Activated T-helper 1 cell treated with anti-CD3 and anti-CD28 coated beads, Interleukin-12 subunit alpha, Interleukin-12 subunit beta, Interleukin-2, Interleukin-4 antibody, amounts not matched to agents 30 ng/mL and 10 ng/mL and 1 ng/mL, durations not matched to agents 14 hours and 24 hours and 36 hours (primary cell): ENCODE measurements at regions not wholly inside any gene's neighbourhood (a gene's known extent, or its start where the extent isn't known, plus 50 kb on each side); places are given as distances from the start of the nearest gene placed in this dataset.
A peak's percentile ranks its signal among the peaks of the same experiment; 100 is the strongest.

Experiments used
- DNase-seq: peaks from one replicate; pipeline ENCODE4 v3.0.0; 2021; ENCODE audit warnings: low spot score
- H3K27ac Mint-ChIP-seq: one replicate; pipeline ENCODE4 v1.8.0; 2021; ENCODE audit warnings: mild to moderate bottlenecking, mixed read lengths
- H3K27me3 Mint-ChIP-seq: one replicate; pipeline ENCODE4 v1.8.0; 2022; ENCODE audit warnings: mild to moderate bottlenecking, moderate library complexity, mixed read lengths; ENCODE audit not compliant: insufficient read depth
- H3K36me3 Mint-ChIP-seq: one replicate; pipeline ENCODE4 v1.8.0; 2021; ENCODE audit warnings: low read depth, mixed read lengths
- H3K4me1 Mint-ChIP-seq: one replicate; pipeline ENCODE4 v1.8.0; 2021; ENCODE audit warnings: low read depth, mixed read lengths
- H3K4me3 Mint-ChIP-seq: one replicate; pipeline ENCODE4 v1.8.0; 2021; ENCODE audit warnings: mild to moderate bottlenecking, moderate library complexity, mixed read lengths
- H3K9me3 Mint-ChIP-seq: one replicate; pipeline ENCODE4 v1.8.0; 2021; ENCODE audit warnings: mixed read lengths
- intact Hi-C: fragments of 100-400 bp; cut with micrococcal nuclease; formaldehyde crosslinking; loops from one replicate; pipeline ENCODE4 v1.15.1; 2024

GRCh38 chr1:96357141-96357765, 364.3 kb upstream of the PTBP2 start:
- DNase-seq: no peak
- Mint-ChIP-seq H3K27ac (no peak overlapping the region), H3K4me1 (peaks cover 5% of the 10 kb centered on the region), H3K36me3 (peaks cover 3% of the 10 kb centered on the region), H3K27me3 (no peaks in the 10 kb centered on the region), H3K4me3 (no peak overlapping the region), H3K9me3 (peaks cover 3% of the 10 kb centered on the region)
- intact Hi-C loops: no loop called here

- Mint-ChIP-seq H3K27ac (no peak overlapping the region), H3K4me3 (no peak overlapping the region), H3K27me3 (no peaks in the 10 kb centered on the region), H3K36me3 (peaks cover 3% of the 10 kb centered on the region), H3K9me3 (peaks cover 3% of the 10 kb centered on the region), H3K4me1 (peaks cover 11% of the 10 kb centered on the region)
- no peak for DNase-seq
- intact Hi-C loops: no loop called here
These were observed 363.5 kb upstream of the PTBP2 start for GRCh38 chr1:96358057-96358456.

- Mint-ChIP-seq H3K4me1 (peaks cover 12% of the 10 kb centered on the region), H3K36me3 (peaks cover 3% of the 10 kb centered on the region), H3K4me3 (no peak overlapping the region), H3K9me3 (peaks cover 3% of the 10 kb centered on the region), H3K27ac (no peak overlapping the region), H3K27me3 (no peaks in the 10 kb centered on the region)
- intact Hi-C loops: no loop called here
- DNase-seq: no peak
These were observed 361.4 kb upstream of the PTBP2 start for GRCh38 chr1:96360036-96360795.

DNA sequence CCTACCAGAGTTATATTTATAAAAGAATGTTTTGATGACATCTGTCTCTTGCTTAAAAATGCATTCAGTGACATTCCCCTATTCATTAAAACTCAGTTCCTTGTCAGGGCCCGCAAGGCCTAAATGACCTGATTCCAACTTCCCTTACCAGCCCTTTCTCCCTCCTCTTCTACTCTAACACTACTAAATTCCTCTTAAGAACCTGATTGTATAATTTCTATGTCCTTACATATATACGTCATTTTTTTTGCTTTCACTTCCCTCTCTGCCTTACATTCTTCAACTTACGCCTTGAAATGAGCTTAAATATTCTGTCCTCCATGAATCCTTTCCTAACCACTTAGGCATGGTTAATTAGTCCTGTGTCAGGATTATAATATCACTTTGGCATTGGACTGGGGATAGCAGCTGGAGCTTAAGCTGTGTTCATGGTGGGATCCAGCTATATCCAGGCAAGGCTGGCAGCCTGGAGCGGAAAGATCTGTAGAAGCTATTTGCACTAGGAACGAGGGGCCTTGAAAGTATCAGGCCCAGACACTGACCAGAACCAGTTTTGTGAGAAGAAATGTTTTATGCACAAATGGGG, 360.2 kb upstream of the PTBP2 start:
- H3K27me3 Mint-ChIP-seq: no peaks in the 10 kb centered on the region
- intact Hi-C loops: no loop called here
- no peak overlapping the region for H3K4me3 Mint-ChIP-seq
- H3K36me3 Mint-ChIP-seq: peaks cover 3% of the 10 kb centered on the region
- DNase-seq: no peak
- no peak overlapping the region for H3K27ac Mint-ChIP-seq
- peaks cover 12% of the 10 kb centered on the region for H3K4me1 Mint-ChIP-seq
- peaks cover 3% of the 10 kb centered on the region for H3K9me3 Mint-ChIP-seq

DNA sequence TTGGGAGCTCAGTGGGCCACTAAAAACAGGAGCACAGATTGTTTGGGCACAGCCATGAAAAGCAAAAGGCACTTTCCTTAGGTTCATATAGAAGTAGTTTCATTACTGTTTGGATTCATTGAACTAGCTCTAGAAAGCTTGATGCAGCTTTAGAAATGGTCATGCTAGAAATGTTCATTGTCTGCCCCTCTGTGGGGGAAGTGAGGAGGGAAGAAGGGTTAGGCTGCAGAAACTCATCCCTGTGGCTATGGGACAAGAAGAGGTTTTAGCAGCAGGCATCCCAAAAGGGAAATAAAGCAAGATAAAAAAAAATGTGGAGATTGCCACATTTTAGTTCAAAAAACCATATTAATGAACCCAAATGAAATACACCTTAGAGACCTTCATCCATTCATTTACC, 359.6 kb upstream of the PTBP2 start:
- no peak overlapping the region for H3K27ac Mint-ChIP-seq
- peaks cover 12% of the 10 kb centered on the region for H3K4me1 Mint-ChIP-seq
- peaks cover 3% of the 10 kb centered on the region for H3K36me3 Mint-ChIP-seq
- intact Hi-C loops: no loop called here
- H3K27me3 Mint-ChIP-seq: no peaks in the 10 kb centered on the region
- peaks cover 3% of the 10 kb centered on the region for H3K9me3 Mint-ChIP-seq
- H3K4me3 Mint-ChIP-seq: no peak overlapping the region
- no peak for DNase-seq

- H3K36me3 Mint-ChIP-seq: peaks cover 3% of the 10 kb centered on the region
- DNase-seq: no peak
- H3K4me1 Mint-ChIP-seq: peaks cover 12% of the 10 kb centered on the region
- intact Hi-C loops: no loop called here
- no peak overlapping the region for H3K4me3 Mint-ChIP-seq
- H3K27me3 Mint-ChIP-seq: no peaks in the 10 kb centered on the region
- no peaks in the 10 kb centered on the region for H3K9me3 Mint-ChIP-seq
- H3K27ac Mint-ChIP-seq: peak overlapping the region; percentile 53
These were observed 359.0 kb upstream of the PTBP2 start for GRCh38 chr1:96362623-96363022.

GRCh38 chr1:96363826-96364225, 357.8 kb upstream of the PTBP2 start:
- H3K36me3 Mint-ChIP-seq: peaks cover 3% of the 10 kb centered on the region
- DNase-seq: no peak
- peaks cover 12% of the 10 kb centered on the region for H3K4me1 Mint-ChIP-seq
- no peaks in the 10 kb centered on the region for H3K27me3 Mint-ChIP-seq
- H3K4me3 Mint-ChIP-seq: no peak overlapping the region
- intact Hi-C loops: no loop called here
- H3K9me3 Mint-ChIP-seq: no peaks in the 10 kb centered on the region
- no peak overlapping the region for H3K27ac Mint-ChIP-seq

- intact Hi-C loops: no loop called here
- Mint-ChIP-seq H3K9me3 (no peaks in the 10 kb centered on the region), H3K27me3 (no peaks in the 10 kb centered on the region), H3K4me3 (no peak overlapping the region), H3K4me1 (peaks cover 12% of the 10 kb centered on the region), H3K36me3 (peaks cover 3% of the 10 kb centered on the region), H3K27ac (no peak overlapping the region)
- DNase-seq: no peak
These were observed 357.0 kb upstream of the PTBP2 start for GRCh38 chr1:96364576-96364975.

- Mint-ChIP-seq H3K27ac (no peak overlapping the region), H3K4me1 (peaks cover 12% of the 10 kb centered on the region), H3K9me3 (no peaks in the 10 kb centered on the region), H3K27me3 (no peaks in the 10 kb centered on the region), H3K4me3 (no peak overlapping the region), H3K36me3 (peaks cover 3% of the 10 kb centered on the region)
- no peak for DNase-seq
- intact Hi-C loops: no loop called here
These were observed 356.5 kb upstream of the PTBP2 start for GRCh38 chr1:96365076-96365475.

DNA sequence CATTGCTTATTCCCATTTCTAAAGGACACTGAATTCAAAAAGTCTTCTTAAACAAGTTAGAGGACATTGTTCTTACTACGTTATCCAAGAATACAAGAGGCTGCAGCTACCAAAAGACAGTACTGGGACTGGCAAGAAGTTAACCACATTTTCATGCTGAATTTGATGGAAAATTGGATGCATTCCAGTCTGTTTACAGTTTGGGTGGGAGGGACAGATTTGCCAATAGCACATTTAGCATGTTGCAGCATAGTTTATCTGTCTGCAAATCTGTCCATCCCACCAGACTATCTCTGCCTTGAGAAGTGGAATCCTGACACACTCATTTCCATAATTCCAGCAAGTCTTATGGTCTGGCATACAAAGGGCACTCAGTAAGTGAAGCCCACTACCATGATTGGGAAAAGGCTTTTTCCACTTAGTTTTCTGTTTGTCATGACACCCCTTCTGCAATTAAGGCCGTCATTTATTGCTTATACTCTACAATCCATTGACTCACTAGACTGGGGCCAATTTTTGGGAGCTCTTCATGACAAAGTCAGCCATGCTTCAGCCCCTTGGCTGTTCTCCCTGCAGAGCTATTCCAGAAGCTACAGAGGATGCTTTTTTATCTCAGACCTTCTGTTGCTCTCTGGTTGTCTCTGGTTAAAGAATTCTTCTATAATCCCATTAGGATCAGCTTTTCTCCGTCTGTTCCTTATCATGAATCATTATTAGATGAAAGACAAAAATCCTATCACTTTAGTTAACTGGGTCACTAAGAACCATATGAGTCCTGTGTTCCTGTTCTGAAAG, 355.8 kb upstream of the PTBP2 start:
- H3K4me3 Mint-ChIP-seq: no peak overlapping the region
- no peak for DNase-seq
- peaks cover 3% of the 10 kb centered on the region for H3K36me3 Mint-ChIP-seq
- intact Hi-C loops: no loop called here
- H3K4me1 Mint-ChIP-seq: peaks cover 12% of the 10 kb centered on the region
- no peak overlapping the region for H3K27ac Mint-ChIP-seq
- H3K27me3 Mint-ChIP-seq: no peaks in the 10 kb centered on the region
- H3K9me3 Mint-ChIP-seq: no peaks in the 10 kb centered on the region

GRCh38 chr1:96366516-96366915, 355.1 kb upstream of the PTBP2 start:
- peaks cover 12% of the 10 kb centered on the region for H3K4me1 Mint-ChIP-seq
- no peaks in the 10 kb centered on the region for H3K27me3 Mint-ChIP-seq
- intact Hi-C loops: no loop called here
- H3K27ac Mint-ChIP-seq: no peak overlapping the region
- H3K9me3 Mint-ChIP-seq: no peaks in the 10 kb centered on the region
- no peak overlapping the region for H3K4me3 Mint-ChIP-seq
- no peak for DNase-seq
- H3K36me3 Mint-ChIP-seq: peaks cover 3% of the 10 kb centered on the region

DNA sequence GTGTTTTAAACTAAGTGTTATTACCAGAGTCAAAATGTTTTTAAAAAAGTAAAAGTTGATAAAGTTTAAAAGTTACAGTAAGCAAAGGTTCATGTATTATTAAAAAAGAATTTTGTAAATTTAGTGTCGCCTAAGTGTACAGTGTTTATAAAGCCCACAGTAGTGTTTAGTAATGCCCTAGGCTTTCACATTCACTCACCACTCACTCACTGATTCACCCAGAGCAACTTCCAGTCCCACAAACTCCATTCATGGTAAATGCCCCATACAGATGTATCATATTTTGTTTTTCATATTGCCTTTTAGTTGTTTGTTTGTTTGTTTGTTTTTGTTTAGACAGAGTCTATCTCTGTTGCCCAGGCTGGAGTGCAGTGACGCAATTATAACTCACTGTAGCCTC, 353.8 kb upstream of the PTBP2 start:
- DNase-seq: no peak
- Mint-ChIP-seq H3K9me3 (no peaks in the 10 kb centered on the region), H3K4me3 (no peak overlapping the region), H3K27me3 (no peaks in the 10 kb centered on the region), H3K36me3 (no peaks in the 10 kb centered on the region), H3K4me1 (peaks cover 4% of the 10 kb centered on the region), H3K27ac (no peak overlapping the region)
- intact Hi-C loops: no loop called here

- DNase-seq: no peak
- intact Hi-C loops: no loop called here
- Mint-ChIP-seq H3K36me3 (no peaks in the 10 kb centered on the region), H3K27ac (no peak overlapping the region), H3K27me3 (no peaks in the 10 kb centered on the region), H3K9me3 (no peaks in the 10 kb centered on the region), H3K4me1 (no peaks in the 10 kb centered on the region), H3K4me3 (no peak overlapping the region)
These were observed 350.8 kb upstream of the PTBP2 start for GRCh38 chr1:96370757-96371156.
